GM19397 (cell line): ENCODE measurements at regions not wholly inside any gene's neighbourhood (a gene's known extent, or its start where the extent isn't known, plus 50 kb on each side); places are given as distances from the start of the nearest gene placed in this dataset.
A peak's percentile ranks its signal among the peaks of the same experiment; 100 is the strongest.
"Not testable (repeated sequence)": the region's sequence is repeated elsewhere in the genome, so short reads cannot be mapped to it uniquely, and the experiment has no call there.

Source experiments
- ATAC-seq: cut with Tn5 transposase; IDR thresholded peaks from one replicate; pipeline ENCODE4 v1.9.1; 2021; ENCODE audit warnings: mild to moderate bottlenecking, moderate library complexity; ENCODE audit not compliant: unreplicated experiment

DNA sequence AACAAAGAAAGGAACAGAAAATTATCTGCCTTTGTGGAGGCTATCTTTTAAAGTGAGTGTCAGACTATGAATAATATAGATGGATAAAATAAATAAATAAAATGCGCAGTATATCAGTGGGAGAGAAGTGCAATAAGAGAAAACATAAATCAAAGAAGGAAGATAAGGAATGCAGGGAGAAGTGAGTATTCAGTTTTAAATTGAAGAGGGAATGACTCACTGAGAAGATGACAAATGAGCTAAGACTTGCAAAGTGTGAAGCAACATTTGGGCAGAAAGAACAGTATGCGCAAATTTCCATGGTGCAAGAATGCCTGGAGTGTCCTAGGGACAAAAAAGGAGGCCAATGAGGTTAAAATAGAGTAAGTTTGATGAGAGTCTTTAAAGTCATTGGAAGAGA, 1300.1 kb upstream of the ALCAM start:
- no peak for ATAC-seq

DNA sequence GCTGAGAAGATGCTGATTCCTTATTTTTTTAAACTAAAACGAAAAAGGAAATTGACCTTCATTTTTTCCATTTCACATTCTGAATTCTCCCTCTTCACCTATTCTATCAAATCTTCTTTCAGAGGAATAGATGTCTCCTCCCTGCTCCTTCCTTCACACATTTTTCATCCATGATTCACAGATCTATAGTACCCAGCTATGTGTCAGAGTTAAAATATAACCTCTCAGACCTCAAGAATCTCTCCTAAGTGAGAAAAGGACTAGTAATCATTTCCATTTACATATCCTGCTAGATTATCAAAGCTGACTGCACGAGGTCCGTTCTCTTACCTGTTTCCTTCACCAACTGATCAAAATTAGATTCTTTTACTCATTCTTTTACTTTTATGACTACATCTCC, 1297.6 kb upstream of the ALCAM start:
- no peak for ATAC-seq

DNA sequence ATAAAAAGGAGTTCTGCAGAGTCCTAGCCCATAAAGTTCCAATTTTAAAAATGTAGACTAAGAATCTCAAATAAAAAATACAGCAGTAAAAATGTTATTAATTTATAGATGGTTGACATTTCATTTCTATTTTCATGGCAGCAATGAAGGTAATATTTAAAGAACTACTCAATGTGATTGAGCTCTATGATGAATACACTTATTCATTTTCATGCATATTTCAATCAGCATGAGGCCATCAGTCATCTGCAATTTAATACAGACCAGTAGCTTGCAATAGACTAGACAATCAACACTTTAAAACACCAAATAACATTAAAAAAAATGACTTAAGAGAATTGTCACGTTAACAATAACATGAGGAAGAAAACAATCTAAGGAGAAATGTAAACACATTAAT, 1295.8 kb upstream of the ALCAM start:
- ATAC-seq: no peak

GRCh38 chr3:104080088-104080626, 1286.6 kb upstream of the ALCAM start:
- ATAC-seq: no peak

GRCh38 chr3:104088738-104089137, 1278.0 kb upstream of the ALCAM start:
- no peak for ATAC-seq

DNA sequence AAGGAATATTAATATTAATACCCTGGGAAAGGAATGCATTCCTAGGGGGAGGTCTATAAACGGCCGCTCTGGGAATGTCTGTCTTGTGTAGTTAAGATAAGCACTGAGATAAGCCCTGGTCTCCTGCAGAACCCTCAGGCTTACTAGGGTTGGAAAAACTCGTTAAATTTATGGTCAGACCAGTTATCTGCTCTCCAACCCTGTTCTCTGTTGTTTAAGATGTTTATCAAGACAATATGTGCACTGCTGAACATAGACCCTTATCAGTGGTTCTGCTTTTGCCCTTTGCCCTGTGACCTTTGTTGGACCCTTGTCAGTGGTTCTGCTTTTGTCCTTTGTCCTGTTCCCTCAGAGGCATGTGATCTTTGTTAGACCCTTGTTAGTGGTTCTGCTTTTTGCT, 1276.7 kb upstream of the ALCAM start:
- not testable (repeated sequence) for ATAC-seq

- no peak for ATAC-seq
Observed at GRCh38 chr3:104101736-104102135, 1265.0 kb upstream of the ALCAM start.

GRCh38 chr3:104102386-104102785, 1264.3 kb upstream of the ALCAM start:
- ATAC-seq: peak; percentile 90

DNA sequence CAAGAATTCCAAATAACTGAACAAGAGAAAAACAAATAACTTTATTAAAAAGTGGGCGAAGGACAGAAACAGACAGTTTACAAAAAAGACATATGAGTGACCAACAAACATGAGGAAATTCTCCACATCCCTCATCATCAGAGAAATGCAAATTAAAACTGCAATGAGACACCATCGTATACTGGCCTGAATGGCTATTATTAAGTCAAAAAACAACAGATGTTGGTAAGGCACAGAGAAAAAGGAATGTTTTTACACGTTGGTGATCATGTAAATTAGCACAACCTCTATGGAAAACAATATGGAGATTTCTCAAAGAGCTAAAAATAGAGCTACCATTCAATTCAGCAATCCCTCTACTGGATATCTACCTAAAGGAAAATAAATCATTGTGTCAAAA, 1260.4 kb upstream of the ALCAM start:
- ATAC-seq: no peak

- ATAC-seq: no peak
Observed at GRCh38 chr3:104108522-104108921, 1258.2 kb upstream of the ALCAM start.

GRCh38 chr3:104126463-104126862, 1240.2 kb upstream of the ALCAM start:
- no peak for ATAC-seq

DNA sequence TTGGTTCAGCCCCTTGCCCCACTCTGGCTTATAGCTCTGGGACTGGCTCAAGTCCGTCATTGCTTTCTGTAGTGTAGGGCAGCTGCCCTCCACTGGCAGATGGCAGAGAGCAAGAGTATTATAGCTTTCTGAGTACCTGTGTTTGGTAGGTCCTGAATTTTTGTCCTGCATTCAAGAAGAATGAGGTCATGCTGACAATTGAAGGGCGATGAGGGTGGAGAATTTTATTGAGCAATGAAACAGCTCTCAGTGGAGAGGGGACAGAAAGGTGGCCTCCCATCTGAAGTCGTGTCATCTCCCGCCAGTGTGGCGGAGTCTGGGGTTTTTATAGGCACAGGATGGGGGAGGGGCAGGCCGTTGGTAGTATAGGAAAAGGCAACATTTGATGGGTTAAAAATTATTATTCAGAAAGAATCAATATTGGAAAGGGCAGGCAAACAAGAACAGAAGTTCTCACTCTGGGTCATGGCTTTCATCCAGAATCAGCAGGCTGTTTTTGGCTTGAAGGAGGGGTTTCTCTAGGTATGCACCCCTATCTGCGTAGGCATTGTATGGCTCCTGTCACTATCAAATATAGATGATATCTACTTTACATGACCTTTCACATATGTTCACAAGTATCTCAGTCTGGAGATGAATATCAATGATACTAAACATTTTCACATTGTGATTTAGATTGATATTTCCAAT, 1239.7 kb upstream of the ALCAM start:
- no peak for ATAC-seq

DNA sequence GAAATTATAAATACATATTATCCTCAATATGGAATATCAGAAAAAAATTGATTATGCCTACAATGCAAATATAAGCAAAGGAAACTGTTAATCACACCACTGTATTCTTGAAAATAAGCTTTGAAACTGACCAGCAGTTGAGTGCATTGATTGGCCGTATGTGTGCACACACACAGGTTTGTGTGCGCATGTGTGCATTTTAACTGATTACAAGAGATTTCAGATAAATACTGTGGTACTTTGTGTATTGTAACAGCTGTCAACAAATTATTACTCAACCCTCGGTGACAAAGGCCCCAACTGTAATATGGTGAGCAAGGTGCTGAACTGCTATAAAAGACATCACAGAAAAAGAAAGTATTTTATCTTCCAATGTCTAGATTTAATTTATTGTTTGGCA, 1238.9 kb upstream of the ALCAM start:
- ATAC-seq: no peak

- no peak for ATAC-seq
Observed at GRCh38 chr3:104132566-104133403, 1233.9 kb upstream of the ALCAM start.

GRCh38 chr3:104133630-104134029, 1233.1 kb upstream of the ALCAM start:
- no peak for ATAC-seq

DNA sequence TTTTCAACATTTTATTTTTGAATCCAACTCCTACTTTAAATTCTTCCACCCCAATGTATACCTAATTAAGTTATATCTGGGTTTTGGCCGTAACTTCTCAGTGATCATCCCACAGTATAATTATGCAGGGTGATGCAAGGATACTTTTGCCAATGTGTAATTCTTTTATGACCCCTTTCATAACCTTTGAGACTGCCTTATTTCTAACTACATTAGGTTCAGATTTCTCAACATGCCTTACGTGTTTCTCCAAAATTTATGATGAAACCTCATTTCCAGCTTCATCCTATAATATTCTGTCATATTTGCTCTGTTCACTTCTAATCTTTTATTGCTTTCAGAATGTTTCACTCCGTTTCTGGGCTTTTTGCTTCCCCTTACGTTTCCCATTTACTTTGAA, 1229.6 kb upstream of the ALCAM start:
- ATAC-seq: no peak

GRCh38 chr3:104145164-104145563, 1221.5 kb upstream of the ALCAM start:
- no peak for ATAC-seq

DNA sequence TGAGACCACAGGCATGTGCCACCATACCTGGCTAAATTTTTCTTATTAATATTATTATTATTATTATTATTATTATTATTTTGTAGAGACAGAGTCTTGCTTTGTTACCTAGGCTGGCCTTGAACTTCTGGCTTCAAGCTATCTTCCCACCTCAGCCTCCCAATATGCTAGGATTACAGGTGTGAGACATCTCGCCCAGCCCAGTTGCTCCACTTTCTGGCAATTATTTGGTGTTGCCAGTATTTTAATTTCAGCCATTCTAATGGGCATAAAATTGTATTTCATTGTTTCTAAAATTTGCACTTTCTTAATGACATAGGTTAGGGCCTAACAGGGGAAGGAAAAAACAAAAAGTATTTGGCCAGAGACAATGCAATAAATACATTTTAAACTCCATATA, 1217.6 kb upstream of the ALCAM start:
- no peak for ATAC-seq

- ATAC-seq: no peak
Observed at GRCh38 chr3:104150724-104151123, 1216.0 kb upstream of the ALCAM start.

- no peak for ATAC-seq
Observed at GRCh38 chr3:104154896-104155295, 1211.8 kb upstream of the ALCAM start.

DNA sequence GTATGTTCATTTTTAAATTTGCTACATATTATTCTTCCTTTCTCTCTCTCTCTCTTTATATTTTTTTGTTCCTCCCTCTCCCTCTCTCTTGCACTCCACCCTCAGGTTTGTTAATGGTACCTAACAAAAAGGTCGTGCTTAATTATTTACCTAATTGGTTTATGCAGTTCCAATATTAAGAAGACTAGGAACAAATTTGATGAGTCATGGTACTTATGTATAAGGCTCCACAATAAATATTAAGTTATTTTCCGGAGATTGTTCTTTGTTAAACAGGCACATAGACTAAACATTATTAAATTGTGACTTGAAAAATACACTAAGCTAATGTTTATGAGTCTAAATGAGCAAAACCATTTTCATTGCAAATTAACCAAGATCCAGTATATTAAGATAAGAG, 1200.8 kb upstream of the ALCAM start:
- no peak for ATAC-seq

- no peak for ATAC-seq
Observed at GRCh38 chr3:104168386-104168785, 1198.3 kb upstream of the ALCAM start.
